Islet precursor cell (in vitro differentiated cells): ENCODE measurements at regions not wholly inside any gene's neighbourhood (a gene's known extent, or its start where the extent isn't known, plus 50 kb on each side); places are given as distances from the start of the nearest gene placed in this dataset.

ENCODE experiments used
- DNase-seq: peaks from one replicate; pipeline ENCODE4 v3.0.0-alpha.2; 2018

GRCh38 chr16:6492742-6493141 lies 839.9 kb upstream of the RBFOX1 start:
- DNase-seq, result no peak

- DNase-seq, result no peak
These were observed 847.7 kb upstream of the RBFOX1 start for GRCh38 chr16:6484935-6485334.

GRCh38 chr16:6484081-6484480 lies 848.6 kb upstream of the RBFOX1 start:
- no peak for DNase-seq

GRCh38 chr16:6483469-6484033 lies 849.1 kb upstream of the RBFOX1 start:
- DNase-seq, result peak; percentile 75

DNA sequence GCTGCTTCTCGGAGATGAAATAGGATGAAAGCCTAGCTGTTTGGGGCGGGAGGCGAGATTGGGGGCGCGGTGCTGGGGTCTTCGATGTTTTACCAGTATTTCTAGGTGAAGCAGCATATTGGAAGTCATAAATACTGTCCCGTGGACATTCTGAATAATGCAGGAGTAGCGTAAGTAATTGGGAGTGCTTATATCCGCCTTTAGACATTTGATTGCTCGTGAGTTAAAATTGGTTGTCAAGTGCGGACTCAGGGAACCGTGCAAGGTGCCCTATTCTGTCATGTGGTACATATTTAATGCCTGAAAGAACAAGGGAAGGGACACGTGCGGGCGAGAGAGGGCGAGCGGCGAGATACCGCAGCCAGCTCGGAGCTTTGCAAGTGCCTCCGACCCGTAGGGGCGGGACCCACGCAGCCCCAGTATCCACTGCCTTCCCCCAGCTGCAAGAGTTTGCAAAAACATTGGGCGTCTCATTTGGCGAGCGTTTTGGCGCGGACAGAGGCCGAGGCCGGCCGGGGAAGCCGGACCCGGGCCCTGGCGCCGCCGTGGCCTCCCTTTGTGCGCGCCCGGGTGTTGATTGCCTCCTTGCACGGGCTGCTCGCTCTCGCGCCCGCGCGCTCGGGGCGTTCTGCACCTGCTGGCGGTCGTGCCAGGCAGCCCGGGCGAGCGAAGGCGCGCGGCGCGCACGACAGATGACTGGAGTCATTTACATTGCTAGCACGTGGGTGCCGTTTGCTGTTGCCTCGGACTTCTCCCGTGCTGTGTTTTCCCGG lies 849.8 kb upstream of the RBFOX1 start:
- DNase-seq, result no peak

DNA sequence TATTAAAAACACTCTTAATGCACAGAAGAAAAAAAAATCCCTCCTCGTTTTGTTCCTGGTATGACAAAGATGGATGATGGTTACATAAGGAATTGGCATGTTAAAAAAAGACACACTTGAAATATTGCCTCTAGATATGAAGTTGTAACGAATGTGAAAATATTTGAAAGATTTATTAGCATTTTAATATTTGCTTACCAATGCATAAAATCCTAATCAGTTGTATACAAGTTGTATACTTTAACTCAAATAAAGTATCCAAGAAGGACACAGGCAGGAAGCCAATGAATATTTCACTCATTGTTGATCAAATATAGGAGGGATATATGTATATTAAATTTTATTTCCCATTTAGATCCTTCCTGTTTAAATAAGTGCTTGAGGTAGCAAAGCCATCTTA lies 850.8 kb upstream of the RBFOX1 start:
- no peak for DNase-seq

DNA sequence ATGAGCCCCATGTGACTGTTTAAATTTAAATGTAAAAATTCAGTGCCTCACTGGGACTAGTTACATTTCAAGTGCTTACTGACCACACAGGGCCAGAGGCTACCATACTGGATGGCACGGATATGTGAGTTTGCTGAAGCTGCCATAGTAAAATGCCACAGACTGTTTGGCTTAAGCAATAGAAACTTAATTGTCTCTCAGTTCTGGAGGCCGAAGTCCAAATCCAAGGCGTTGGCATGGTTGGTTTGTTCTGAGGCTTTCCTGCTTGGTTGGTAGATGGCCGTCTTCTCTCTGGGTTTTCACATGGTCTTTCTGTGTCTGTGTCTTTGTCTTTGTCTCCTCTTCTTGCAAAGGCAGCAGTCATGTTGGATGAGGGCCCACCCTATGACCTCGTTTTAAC lies 878.9 kb upstream of the RBFOX1 start:
- no peak for DNase-seq

DNA sequence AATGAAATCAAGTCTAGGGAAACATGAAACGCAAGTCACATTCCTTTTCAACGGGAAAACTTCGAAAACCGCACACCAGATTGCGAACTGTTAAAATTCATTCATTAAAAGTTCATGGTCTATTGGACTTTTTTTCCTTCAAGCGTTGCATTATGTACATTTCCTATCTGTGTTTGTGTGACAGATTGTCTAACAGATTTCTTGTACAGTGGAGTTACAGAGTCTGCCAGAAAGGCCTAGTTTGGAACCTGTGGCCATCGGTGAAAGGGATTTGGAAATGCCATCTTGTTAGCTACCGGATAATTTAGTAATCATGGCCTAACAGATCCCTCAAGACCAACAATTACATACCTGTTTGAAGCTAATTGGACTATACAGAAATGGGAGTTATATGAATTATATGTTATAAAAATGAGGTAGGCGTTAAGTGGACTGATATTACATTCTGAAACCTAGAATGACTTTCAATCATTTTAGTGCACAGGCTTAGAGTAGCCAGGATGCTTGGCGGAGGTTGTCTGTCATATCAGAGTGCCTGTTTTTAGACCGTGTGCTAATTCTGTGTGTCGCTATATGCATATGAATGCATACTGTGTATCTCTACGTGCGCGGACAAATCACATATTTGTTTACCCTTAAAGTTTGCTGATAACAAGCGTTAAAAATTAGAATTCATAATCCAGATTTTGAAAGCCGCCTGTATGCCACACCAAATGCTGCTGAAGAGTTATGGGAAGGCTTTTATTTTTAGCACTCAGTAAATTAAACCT lies 885.4 kb upstream of the RBFOX1 start:
- DNase-seq, result no peak

DNA sequence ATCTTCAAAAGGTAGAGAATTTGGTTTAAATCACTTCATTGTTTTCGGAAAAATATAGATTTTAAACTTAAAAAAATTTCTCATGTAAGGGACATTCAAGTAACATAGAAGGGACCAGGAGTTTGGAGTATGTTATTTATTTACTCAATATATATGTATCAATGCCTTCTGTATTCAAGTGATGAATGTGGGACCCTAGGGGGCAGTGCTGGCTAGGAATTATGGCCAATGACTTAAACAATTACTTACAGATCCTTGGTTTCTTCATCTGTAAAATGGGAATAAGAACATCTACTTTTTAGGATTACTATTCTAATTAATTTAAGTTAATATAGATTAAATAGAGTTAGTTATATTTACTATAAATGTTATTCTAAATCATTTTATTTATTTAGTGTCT lies 886.3 kb upstream of the RBFOX1 start:
- DNase-seq, result no peak

- no peak for DNase-seq
These were observed 893.5 kb upstream of the RBFOX1 start for GRCh38 chr16:6439129-6439528.

GRCh38 chr16:6428861-6429260 lies 903.8 kb upstream of the RBFOX1 start:
- no peak for DNase-seq

DNA sequence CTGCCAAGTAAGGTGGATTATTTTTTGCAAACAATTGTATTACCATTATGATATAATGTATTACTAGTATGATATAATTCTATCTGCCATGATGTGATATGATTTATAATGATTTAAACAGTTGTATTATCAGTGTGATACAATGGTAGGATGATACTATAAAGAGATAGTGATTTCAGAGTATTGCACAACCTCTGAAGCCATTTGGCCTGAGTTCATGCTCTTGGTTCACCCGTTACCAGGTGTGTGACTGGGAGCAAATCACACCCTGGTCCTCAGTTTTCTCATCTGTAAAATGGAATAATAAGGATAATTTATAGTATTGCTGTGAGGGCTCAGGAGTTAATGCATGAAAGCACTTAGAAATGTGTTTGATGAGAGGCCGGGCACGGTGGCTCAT lies 905.0 kb upstream of the RBFOX1 start:
- no peak for DNase-seq

GRCh38 chr16:6407596-6407995 lies 925.0 kb upstream of the RBFOX1 start:
- no peak for DNase-seq

GRCh38 chr16:6406028-6406427 lies 926.6 kb upstream of the RBFOX1 start:
- DNase-seq, result no peak

GRCh38 chr16:6382924-6383459 lies 949.7 kb upstream of the RBFOX1 start:
- DNase-seq, result no peak

GRCh38 chr16:6381896-6382295 lies 950.7 kb upstream of the RBFOX1 start:
- no peak for DNase-seq

- no peak for DNase-seq
These were observed 954.7 kb upstream of the RBFOX1 start for GRCh38 chr16:6377956-6378355.

DNA sequence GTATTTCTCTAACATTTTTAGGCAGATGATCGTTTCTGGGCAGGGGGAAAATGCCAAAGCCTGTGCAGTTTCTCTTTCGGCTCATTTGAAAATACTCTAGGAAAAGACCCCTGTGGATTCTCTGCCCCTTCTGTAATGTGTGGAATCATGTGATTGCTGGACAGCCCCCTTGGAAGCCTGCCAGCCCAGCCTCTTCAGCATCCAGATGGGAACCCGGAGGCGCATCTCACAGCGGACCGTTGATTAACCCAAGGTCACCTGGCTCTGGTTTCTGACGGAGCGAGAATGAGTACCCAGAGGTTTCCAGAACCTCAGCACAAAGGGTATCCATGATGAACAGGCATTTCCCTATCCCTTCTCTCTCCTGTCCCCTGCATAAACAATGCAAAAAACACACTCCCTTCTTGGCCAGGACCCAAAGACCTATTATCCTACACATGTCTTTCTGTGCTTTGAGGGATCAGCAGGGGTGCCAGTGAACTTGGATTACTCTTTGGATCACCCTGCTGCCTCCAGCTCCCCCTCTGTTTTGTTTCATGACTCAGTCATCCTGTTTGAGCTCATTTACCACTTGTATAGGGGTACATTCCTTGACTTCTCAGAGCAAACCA lies 957.1 kb upstream of the RBFOX1 start:
- no peak for DNase-seq

DNA sequence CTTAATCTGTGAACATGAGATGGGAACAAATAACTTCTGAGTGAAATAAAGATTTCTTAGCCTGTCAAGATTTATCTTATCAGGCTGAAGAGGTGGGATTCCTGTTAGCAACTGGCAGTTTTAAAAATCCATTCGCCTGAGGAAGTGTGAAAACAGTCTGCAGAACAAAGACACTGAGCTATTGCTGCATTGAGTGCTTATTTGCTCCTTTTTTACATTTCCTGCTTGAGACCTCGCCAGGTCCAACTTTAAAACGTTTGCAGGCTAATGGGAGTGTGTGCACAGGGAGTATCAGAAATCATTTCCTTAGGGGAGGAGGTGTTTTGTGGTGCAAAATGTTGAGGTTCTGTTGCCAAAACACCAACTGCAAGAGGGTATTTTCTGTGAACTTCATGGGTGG lies 957.8 kb upstream of the RBFOX1 start:
- no peak for DNase-seq

- peak; percentile 2 for DNase-seq
These were observed 967.8 kb upstream of the RBFOX1 start for GRCh38 chr16:6364846-6365245.

- DNase-seq, result peak; percentile 7
These were observed 968.6 kb upstream of the RBFOX1 start for GRCh38 chr16:6363896-6364607.

DNA sequence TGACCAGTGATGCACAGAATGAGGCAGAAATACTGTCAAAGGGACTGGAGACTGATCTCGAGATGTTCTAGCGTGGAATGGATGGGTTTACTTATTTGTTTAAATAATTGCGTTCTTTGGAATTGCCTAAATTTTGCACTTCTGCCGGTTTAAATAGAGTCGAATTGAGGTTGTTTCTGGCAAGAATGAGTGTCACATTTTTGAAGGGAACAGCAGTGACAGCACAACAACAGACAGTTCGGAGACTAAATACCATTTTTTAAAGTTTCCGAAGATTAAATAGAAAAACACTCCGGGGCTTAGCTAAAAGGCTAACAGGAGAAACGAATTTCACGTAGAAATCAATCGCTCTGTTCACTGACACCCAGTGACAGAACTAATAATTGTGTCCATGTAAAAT lies 969.2 kb upstream of the RBFOX1 start:
- peak; percentile 0 for DNase-seq

DNA sequence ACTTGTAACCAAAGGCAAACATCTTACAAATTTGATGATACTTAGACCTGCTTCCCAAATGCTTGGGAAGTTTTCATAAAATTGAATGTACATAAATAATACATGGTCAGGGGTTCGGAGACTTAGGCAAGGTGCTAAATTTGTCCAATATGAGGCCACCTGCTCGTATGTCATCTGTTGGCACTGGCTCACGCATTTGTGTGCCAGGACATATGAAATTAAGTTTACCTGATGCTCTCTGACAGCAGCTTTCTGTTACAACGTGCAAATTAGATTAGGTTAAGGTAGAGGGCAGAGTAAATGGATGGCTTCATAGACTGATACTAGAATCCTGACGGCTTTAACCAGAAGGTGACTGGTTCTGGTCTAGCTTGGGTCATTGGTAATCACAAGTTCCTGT lies 970.3 kb upstream of the RBFOX1 start:
- peak; percentile 15 for DNase-seq
